ENCODE measurements at regions not wholly inside any gene's neighbourhood (a gene's known extent, or its start where the extent isn't known, plus 50 kb on each side); places are given as distances from the start of the nearest gene placed in this dataset.

GRCh38 chr3:14047841-14048240 lies 76.8 kb downstream of the CHCHD4 start (continued):
- TF ChIP-seq AFF4 (CRISPR knock-in tag; IDR thresholded peaks at IDR 0.05; ENCODE audit: borderline replicate concordance) = no peak

- TF ChIP-seq ELF4 (CRISPR knock-in tag; IDR thresholded peaks at IDR 0.05; ENCODE audit: low read depth) = no peak
- 0 out of 2 replicates have a peak, but pooled peaks have one; percentile 33 for TF ChIP-seq MAX (CRISPR knock-in tag; IDR thresholded peaks at IDR 0.05)
- ChIA-PET CTCF (no interaction called here), POLR2A (no interaction called here)
- no peak for DNase-seq (ENCODE audit: low spot score)
- peaks cover 8% of the 10 kb centered on the region; the same call in 1 of the 2 replicates for H3K27me3 Mint-ChIP-seq (ENCODE audit: low read depth)
- H3K4me1 Mint-ChIP-seq = peaks cover 8% of the 10 kb centered on the region
- H3K9me3 Mint-ChIP-seq = no peaks in the 10 kb centered on the region
- no peak overlapping the region for H3K4me3 Mint-ChIP-seq
- peak; percentile 43 for ATAC-seq
- no peak overlapping the region for H3K27ac Mint-ChIP-seq
- H3K36me3 Mint-ChIP-seq = no peaks in the 10 kb centered on the region
Measured at GRCh38 chr3:14047027-14047426, 77.6 kb downstream of the CHCHD4 start.

GRCh38 chr3:14042680-14043079 lies 82.0 kb downstream of the CHCHD4 start:
- ATAC-seq (no peak), DNase-seq (ENCODE audit: low spot score) (no peak)
- TF ChIP-seq HMGXB4 (CRISPR knock-in tag; IDR thresholded peaks at IDR 0.05) = no peak
- TF ChIP-seq AR (CRISPR knock-in tag; IDR thresholded peaks at IDR 0.05) = no peak
- no peak for TF ChIP-seq ZMAT4 (CRISPR knock-in tag; IDR thresholded peaks at IDR 0.05)
- CTCF ChIA-PET = no interaction called here
- peaks cover 8% of the 10 kb centered on the region for H3K27me3 Mint-ChIP-seq (ENCODE audit: low read depth)
- H3K9me3 Mint-ChIP-seq = peaks cover 14% of the 10 kb centered on the region
- H3K4me3 Mint-ChIP-seq = no peak overlapping the region
- peaks cover 4% of the 10 kb centered on the region for H3K4me1 Mint-ChIP-seq
- peaks cover 10% of the 10 kb centered on the region for H3K36me3 Mint-ChIP-seq
- no peak overlapping the region for H3K27ac Mint-ChIP-seq
- POLR2A ChIA-PET = no interaction called here

- POLR2A ChIA-PET = no interaction called here
Measured at GRCh38 chr3:14039149-14039548, 85.5 kb downstream of the CHCHD4 start.

More at GRCh38 chr3:14039149-14039548, 85.5 kb downstream of the CHCHD4 start:
- Mint-ChIP-seq H3K27me3 (ENCODE audit: low read depth) (peaks cover 9% of the 10 kb centered on the region), H3K4me3 (no peak overlapping the region), H3K9me3 (peaks cover 36% of the 10 kb centered on the region), H3K36me3 (peaks cover 24% of the 10 kb centered on the region), H3K4me1 (no peaks in the 10 kb centered on the region), H3K27ac (no peak overlapping the region)
- ATAC-seq (no peak), DNase-seq (ENCODE audit: low spot score) (no peak)
- TF ChIP-seq NFATC4 (CRISPR knock-in tag; IDR thresholded peaks at IDR 0.05) (no peak), CREB1 (CRISPR knock-in tag; IDR thresholded peaks at IDR 0.05) (no peak), ZNF219 (CRISPR knock-in tag; IDR thresholded peaks at IDR 0.05; ENCODE audit: borderline replicate concordance) (no peak), NR3C1 (CRISPR knock-in tag; conservative IDR thresholded peaks at IDR 0.05; ENCODE audit: low read depth) (no peak), ZBTB21 (CRISPR knock-in tag; IDR thresholded peaks at IDR 0.05; ENCODE audit: borderline replicate concordance) (no peak), ARID4B (CRISPR knock-in tag; IDR thresholded peaks at IDR 0.05; ENCODE audit: borderline replicate concordance) (no peak), HMGXB4 (CRISPR knock-in tag; IDR thresholded peaks at IDR 0.05) (no peak), MAX (CRISPR knock-in tag; IDR thresholded peaks at IDR 0.05) (no peak), MYBL2 (CRISPR knock-in tag; IDR thresholded peaks at IDR 0.05) (no peak)
- CTCF ChIA-PET = no interaction called here

Measured in WTC11 (cell line).